ENCODE measurements at regions not wholly inside any gene's neighbourhood (a gene's known extent, or its start where the extent isn't known, plus 50 kb on each side); places are given as distances from the start of the nearest gene placed in this dataset.

DNA sequence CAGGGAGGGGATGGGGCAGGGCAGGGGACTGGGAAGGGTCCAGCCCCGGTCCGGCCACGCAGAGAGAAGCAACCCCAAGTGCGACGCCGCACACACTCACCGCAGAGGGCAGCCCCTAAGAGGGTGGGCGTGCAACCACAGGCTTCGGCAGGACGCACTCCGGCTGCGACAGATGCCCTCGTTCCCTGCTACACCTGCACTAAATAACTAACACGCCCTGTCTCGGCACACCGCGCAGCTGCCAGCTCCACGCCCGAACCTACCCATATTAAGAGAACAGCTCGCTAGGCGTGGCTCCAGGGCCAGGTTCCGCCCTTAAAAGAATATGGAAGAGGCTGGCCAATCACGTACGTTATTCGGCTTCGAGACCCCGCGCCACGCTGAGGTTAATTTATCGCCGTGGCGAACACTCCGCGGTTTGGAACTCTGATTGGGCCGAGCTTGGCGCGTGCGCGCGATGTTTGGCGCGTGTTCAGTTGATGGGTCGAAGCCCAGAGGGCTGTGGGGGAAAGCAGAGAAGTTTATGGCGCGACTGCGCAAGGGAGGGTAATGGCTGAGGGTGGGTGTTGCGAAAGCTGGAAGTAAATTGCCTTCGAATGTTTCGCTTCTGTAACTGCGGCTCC, 91.1 kb downstream of the OR13A1 start:
- Histone ChIP-seq H3K9ac (ENCODE audit: control insufficient read depth, extremely low read depth, insufficient read depth, low read length) (no peak overlapping the region), H3K36me3 (ENCODE audit: control insufficient read depth in 2 of 2, extremely low read depth in 1 of 2, insufficient read depth in 2 of 2, low read length in 2 of 2) (no peaks in the 10 kb centered on the region), H2AFZ (ENCODE audit: control insufficient read depth, low read length) (no peak overlapping the region), H3K4me1 (ENCODE audit: control insufficient read depth, extremely low read depth, insufficient read depth, low read length) (no peaks in the 10 kb centered on the region), H3K27ac (ENCODE audit: control insufficient read depth, insufficient read depth, low read length) (no peak overlapping the region), H3K4me3 (ENCODE audit: control insufficient read depth in 2 of 3, extremely low read depth in 1 of 3, insufficient read depth in 2 of 3, low read depth in 1 of 3, low read length in 3 of 3) (no peak overlapping the region), H3K4me2 (ENCODE audit: control insufficient read depth, extremely low read depth, insufficient read depth, low read depth, low read length) (no peak overlapping the region), H3K27me3 (ENCODE audit: control insufficient read depth, extremely low read depth, insufficient read depth, low read length) (peaks cover 13% of the 10 kb centered on the region), H4K20me1 (ENCODE audit: control insufficient read depth, extremely low read depth, insufficient read depth, low read length) (no peaks in the 10 kb centered on the region), H3K79me2 (ENCODE audit: control insufficient read depth, insufficient read depth, low read length) (no peaks in the 10 kb centered on the region), H3K9me3 (ENCODE audit: control insufficient read depth, low read depth, low read length) (no peaks in the 10 kb centered on the region), H3K9me1 (ENCODE audit: control insufficient read depth, extremely low read depth, insufficient read depth, low read length) (no peaks in the 10 kb centered on the region)
- DNase-seq (ENCODE audit: low read depth, low spot score), result no peak
- FAIRE-seq, result no peak
- TF ChIP-seq, protein P1, sequence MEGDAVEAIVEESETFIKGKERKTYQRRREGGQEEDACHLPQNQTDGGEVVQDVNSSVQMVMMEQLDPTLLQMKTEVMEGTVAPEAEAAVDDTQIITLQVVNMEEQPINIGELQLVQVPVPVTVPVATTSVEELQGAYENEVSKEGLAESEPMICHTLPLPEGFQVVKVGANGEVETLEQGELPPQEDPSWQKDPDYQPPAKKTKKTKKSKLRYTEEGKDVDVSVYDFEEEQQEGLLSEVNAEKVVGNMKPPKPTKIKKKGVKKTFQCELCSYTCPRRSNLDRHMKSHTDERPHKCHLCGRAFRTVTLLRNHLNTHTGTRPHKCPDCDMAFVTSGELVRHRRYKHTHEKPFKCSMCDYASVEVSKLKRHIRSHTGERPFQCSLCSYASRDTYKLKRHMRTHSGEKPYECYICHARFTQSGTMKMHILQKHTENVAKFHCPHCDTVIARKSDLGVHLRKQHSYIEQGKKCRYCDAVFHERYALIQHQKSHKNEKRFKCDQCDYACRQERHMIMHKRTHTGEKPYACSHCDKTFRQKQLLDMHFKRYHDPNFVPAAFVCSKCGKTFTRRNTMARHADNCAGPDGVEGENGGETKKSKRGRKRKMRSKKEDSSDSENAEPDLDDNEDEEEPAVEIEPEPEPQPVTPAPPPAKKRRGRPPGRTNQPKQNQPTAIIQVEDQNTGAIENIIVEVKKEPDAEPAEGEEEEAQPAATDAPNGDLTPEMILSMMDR (optimal IDR thresholded peaks at IDR 0.05 in 1 of 3, IDR thresholded peaks at IDR 0.05 in 1 of 3, conservative IDR thresholded peaks at IDR 0.05 in 1 of 3; ENCODE audit: extremely low read depth in 1 of 3, insufficient read depth in 2 of 3, low read length in 3 of 3), result no peak
- TF ChIP-seq EZH2 (IDR thresholded peaks at IDR 0.05; ENCODE audit: low read length), result no peak
- dilution Hi-C loops (cut with MboI; ENCODE audit: extremely low pct_ligation_motif_present, low sequenced_read_pairs), result no loop called here

DNA sequence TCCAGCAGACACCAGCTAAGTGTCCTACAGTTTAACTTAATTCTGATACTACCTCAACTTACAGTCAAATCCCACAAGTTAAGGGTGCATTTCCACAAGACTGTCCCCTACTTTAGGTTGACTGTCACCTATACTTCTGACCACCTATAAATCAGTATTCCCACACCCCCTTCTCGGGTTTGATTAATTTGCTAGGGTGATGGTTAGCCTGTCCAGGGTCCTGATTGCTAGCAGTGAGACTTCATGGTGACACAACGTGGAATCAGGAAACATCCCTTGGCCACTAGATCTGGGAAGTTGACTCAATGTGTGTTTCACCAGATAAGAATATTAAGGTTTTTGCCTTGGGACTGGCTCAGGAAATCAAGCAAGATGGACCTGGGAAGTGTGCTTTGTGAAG, 88.4 kb downstream of the OR13A1 start:
- H3K79me2 ChIP-seq (ENCODE audit: control insufficient read depth, insufficient read depth, low read length), result no peaks in the 10 kb centered on the region
- no peak overlapping the region for H2AFZ ChIP-seq (ENCODE audit: control insufficient read depth, low read length)
- peaks cover 4% of the 10 kb centered on the region for H3K9me3 ChIP-seq (ENCODE audit: control insufficient read depth, low read depth, low read length)
- DNase-seq (ENCODE audit: low read depth, low spot score), result no peak
- H3K9ac ChIP-seq (ENCODE audit: control insufficient read depth, extremely low read depth, insufficient read depth, low read length), result no peak overlapping the region
- H3K9me1 ChIP-seq (ENCODE audit: control insufficient read depth, extremely low read depth, insufficient read depth, low read length), result no peaks in the 10 kb centered on the region
- H3K4me3 ChIP-seq (ENCODE audit: control insufficient read depth in 2 of 3, extremely low read depth in 1 of 3, insufficient read depth in 2 of 3, low read depth in 1 of 3, low read length in 3 of 3), result no peak overlapping the region
- no peak for TF ChIP-seq EZH2 (IDR thresholded peaks at IDR 0.05; ENCODE audit: low read length)
- TF ChIP-seq, protein P1 (optimal IDR thresholded peaks at IDR 0.05 in 1 of 3, IDR thresholded peaks at IDR 0.05 in 1 of 3, conservative IDR thresholded peaks at IDR 0.05 in 1 of 3; ENCODE audit: extremely low read depth in 1 of 3, insufficient read depth in 2 of 3, low read length in 3 of 3), result no peak
- no peaks in the 10 kb centered on the region for H4K20me1 ChIP-seq (ENCODE audit: control insufficient read depth, extremely low read depth, insufficient read depth, low read length)
- peaks cover 13% of the 10 kb centered on the region for H3K27me3 ChIP-seq (ENCODE audit: control insufficient read depth, extremely low read depth, insufficient read depth, low read length)
- H3K4me2 ChIP-seq (ENCODE audit: control insufficient read depth, extremely low read depth, insufficient read depth, low read depth, low read length), result no peak overlapping the region
- H3K4me1 ChIP-seq (ENCODE audit: control insufficient read depth, extremely low read depth, insufficient read depth, low read length), result no peaks in the 10 kb centered on the region
- no peak overlapping the region for H3K27ac ChIP-seq (ENCODE audit: control insufficient read depth, insufficient read depth, low read length)
- dilution Hi-C loops (cut with MboI; ENCODE audit: extremely low pct_ligation_motif_present, low sequenced_read_pairs), result loop anchor here (25.0 kb wide), 1 partner anchor 215 kb away; the partner anchor contains the start of gene ZNF22
- no peaks in the 10 kb centered on the region for H3K36me3 ChIP-seq (ENCODE audit: control insufficient read depth in 2 of 2, extremely low read depth in 1 of 2, insufficient read depth in 2 of 2, low read length in 2 of 2)
- no peak for FAIRE-seq

Measured in keratinocyte (primary cell).